Loucy (cell line): ENCODE measurements at regions not wholly inside any gene's neighbourhood (a gene's known extent, or its start where the extent isn't known, plus 50 kb on each side); places are given as distances from the start of the nearest gene placed in this dataset.

Experiments used
- H2AFZ ChIP-seq: fragments of 200-600 bp; sonication (generic); 2 replicates; pipeline ENCODE4 v1.6.0; 2016; ENCODE audit warnings: antibody characterized with exemption, mild to moderate bottlenecking, low read length, moderate library complexity
- H3F3A ChIP-seq: fragments of 200-600 bp; 2 replicates; pipeline ENCODE4 v1.6.0; 2016; ENCODE audit warnings: antibody characterized with exemption, low read depth, mild to moderate bottlenecking
- H3K27me3 ChIP-seq: fragments of 200-600 bp; sonication (generic); 2 replicates; pipeline ENCODE4 v1.6.1; 2014; ENCODE audit warnings: low read length, mild to moderate bottlenecking; ENCODE audit not compliant: insufficient read depth, poor library complexity, severe bottlenecking
- H3K36me3 ChIP-seq: fragments of 200-600 bp; sonication (generic); 2 replicates; pipeline ENCODE4 v1.6.1; 2016; ENCODE audit warnings: low read length; ENCODE audit not compliant: insufficient read depth
- H3K4me1 ChIP-seq: fragments of 200-600 bp; sonication (generic); 2 replicates; pipeline ENCODE4 v1.5.1; 2014; ENCODE audit warnings: low read length, mild to moderate bottlenecking; ENCODE audit not compliant: insufficient read depth, poor library complexity, severe bottlenecking
- H3K4me2 ChIP-seq: fragments of 200-600 bp; sonication (generic); 2 replicates; pipeline ENCODE4 v1.6.0; 2014; ENCODE audit warnings: antibody characterized with exemption, low read length, low read depth, mild to moderate bottlenecking; ENCODE audit not compliant: poor library complexity, severe bottlenecking
- H3K4me3 ChIP-seq: fragments of 200-600 bp; sonication (generic); 2 replicates; pipeline ENCODE4 v1.5.1; 2014; ENCODE audit warnings: low read length, mild to moderate bottlenecking, mixed read lengths; ENCODE audit not compliant: poor library complexity, severe bottlenecking
- H3K79me2 ChIP-seq: fragments of 200-600 bp; sonication (generic); 2 replicates; pipeline ENCODE4 v1.6.1; 2014; ENCODE audit warnings: low read length; ENCODE audit not compliant: insufficient read depth
- H3K9ac ChIP-seq: fragments of 200-600 bp; sonication (generic); 2 replicates; pipeline ENCODE4 v1.6.0; 2014; ENCODE audit warnings: mild to moderate bottlenecking, low read depth, low read length, moderate library complexity; ENCODE audit not compliant: poor library complexity, severe bottlenecking
- H3K9me2 ChIP-seq: fragments of 200-600 bp; sonication (generic); replicated peaks from 2 replicates; pipeline ENCODE4 v1.6.1; 2016; ENCODE audit warnings: low read depth, low read length, mixed read lengths
- H3K9me3 ChIP-seq: fragments of 200-600 bp; sonication (generic); 2 replicates; pipeline ENCODE4 v1.6.1; 2014; ENCODE audit warnings: mild to moderate bottlenecking, antibody characterized with exemption, low read length, low read depth; ENCODE audit not compliant: insufficient read depth
- H4K20me1 ChIP-seq: fragments of 200-600 bp; sonication (generic); 2 replicates; pipeline ENCODE4 v1.6.0; 2014; ENCODE audit warnings: antibody characterized with exemption, low read length, mild to moderate bottlenecking; ENCODE audit not compliant: insufficient read depth, poor library complexity, severe bottlenecking
- EZH2phosphoT487 ChIP-seq: fragments of 200-600 bp; IDR thresholded peaks from 2 replicates; pipeline ENCODE4 v1.6.1; 2018; ENCODE audit warnings: antibody characterized with exemption, mild to moderate bottlenecking, moderate library complexity, borderline replicate concordance
- TF ChIP-seq, protein P1 (sequence below): fragments of 200-600 bp; sonication (generic); conservative IDR thresholded peaks from 2 replicates; pipeline ENCODE4 v1.5.1; 2014; ENCODE audit warnings: mild to moderate bottlenecking, antibody characterized with exemption, low read length

DNA sequence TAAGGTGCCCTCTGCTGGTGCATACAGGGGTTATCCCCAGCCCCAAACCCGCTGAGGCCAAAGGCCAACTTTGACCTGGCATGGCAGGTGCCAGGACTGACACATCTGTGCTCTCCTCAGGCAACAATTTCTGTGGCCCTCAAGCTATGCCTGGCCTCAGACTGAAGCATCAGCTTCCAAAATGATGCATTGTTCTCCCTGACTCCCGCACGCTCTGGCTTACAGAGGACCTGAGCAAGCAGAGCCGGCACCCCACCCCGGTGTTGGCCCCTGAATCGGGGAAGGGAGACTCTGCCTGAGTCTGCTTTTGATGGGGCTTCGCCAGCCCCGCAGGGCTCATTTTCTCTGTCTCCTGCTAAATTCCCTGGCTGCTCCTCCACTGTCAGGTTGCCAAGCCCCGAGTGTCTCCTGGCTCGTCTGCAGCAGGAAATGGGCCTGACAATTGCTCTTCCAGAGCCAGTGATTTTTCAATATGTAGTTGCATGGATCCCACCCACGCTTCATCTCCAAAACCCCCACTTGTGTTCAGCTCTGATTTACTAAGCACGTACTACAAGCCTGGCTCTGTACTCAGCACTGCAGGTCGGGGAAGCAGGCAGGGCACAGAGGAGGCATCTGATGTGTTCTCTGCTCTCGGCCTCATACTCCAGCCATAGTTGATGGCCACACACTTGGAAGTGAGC is 126.1 kb downstream of the SLC38A6 start:
- Histone ChIP-seq H3F3A (no peaks in the 10 kb centered on the region), H3K27me3 (no peaks in the 10 kb centered on the region), H3K4me1 (peaks cover 20% of the 10 kb centered on the region), H3K4me3 (no peak overlapping the region), H3K36me3 (no peaks in the 10 kb centered on the region), H4K20me1 (no peaks in the 10 kb centered on the region), H3K4me2 (no peak overlapping the region), H3K9me3 (no peaks in the 10 kb centered on the region), H3K79me2 (no peaks in the 10 kb centered on the region), H3K9ac (no peak overlapping the region), H2AFZ (no peak overlapping the region), H3K9me2 (no peaks in the 10 kb centered on the region)
- TF ChIP-seq EZH2phosphoT487: no peak
- TF ChIP-seq, protein P1, sequence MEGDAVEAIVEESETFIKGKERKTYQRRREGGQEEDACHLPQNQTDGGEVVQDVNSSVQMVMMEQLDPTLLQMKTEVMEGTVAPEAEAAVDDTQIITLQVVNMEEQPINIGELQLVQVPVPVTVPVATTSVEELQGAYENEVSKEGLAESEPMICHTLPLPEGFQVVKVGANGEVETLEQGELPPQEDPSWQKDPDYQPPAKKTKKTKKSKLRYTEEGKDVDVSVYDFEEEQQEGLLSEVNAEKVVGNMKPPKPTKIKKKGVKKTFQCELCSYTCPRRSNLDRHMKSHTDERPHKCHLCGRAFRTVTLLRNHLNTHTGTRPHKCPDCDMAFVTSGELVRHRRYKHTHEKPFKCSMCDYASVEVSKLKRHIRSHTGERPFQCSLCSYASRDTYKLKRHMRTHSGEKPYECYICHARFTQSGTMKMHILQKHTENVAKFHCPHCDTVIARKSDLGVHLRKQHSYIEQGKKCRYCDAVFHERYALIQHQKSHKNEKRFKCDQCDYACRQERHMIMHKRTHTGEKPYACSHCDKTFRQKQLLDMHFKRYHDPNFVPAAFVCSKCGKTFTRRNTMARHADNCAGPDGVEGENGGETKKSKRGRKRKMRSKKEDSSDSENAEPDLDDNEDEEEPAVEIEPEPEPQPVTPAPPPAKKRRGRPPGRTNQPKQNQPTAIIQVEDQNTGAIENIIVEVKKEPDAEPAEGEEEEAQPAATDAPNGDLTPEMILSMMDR: peak; percentile 58

DNA sequence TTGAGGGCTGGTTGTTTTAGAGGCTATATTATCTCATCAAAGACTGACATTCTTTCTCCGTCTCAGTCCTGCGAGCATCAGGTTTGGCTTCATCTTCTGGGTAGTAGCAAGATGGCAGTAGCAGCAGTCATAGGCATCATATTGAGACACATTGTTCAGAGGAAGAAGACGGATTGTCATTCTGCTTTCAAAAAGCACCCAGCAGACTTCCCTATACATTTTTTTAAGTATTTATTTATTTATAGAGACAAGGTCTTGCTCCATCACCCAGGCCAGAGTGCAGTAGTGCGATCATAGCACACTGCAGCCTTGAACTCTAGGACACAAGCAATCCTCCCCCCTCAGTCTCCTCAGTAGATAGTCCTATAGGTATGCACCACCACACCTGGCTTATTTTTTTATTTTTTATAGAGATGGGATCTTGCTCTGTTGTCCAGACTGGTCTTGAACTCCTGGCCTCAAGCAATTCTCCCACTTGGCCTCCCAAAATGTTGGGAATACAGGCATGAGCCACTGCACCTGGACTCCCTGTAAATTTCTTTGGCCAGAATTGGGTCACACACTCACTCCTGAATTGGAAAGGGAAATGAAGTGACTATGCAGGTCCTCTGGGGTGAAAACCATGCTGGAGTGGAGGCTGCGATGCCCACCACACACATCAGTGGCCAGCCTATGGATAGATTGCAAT is 125.4 kb downstream of the SLC38A6 start:
- Histone ChIP-seq H3F3A (no peaks in the 10 kb centered on the region), H4K20me1 (no peaks in the 10 kb centered on the region), H3K9ac (no peak overlapping the region), H3K27me3 (no peaks in the 10 kb centered on the region), H3K9me3 (no peaks in the 10 kb centered on the region), H3K36me3 (no peaks in the 10 kb centered on the region), H3K9me2 (no peaks in the 10 kb centered on the region), H3K79me2 (no peaks in the 10 kb centered on the region), H3K4me3 (no peak overlapping the region), H3K4me1 (peaks cover 20% of the 10 kb centered on the region), H3K4me2 (no peak overlapping the region), H2AFZ (no peak overlapping the region)
- TF ChIP-seq EZH2phosphoT487: no peak
- TF ChIP-seq, protein P1: no peak

DNA sequence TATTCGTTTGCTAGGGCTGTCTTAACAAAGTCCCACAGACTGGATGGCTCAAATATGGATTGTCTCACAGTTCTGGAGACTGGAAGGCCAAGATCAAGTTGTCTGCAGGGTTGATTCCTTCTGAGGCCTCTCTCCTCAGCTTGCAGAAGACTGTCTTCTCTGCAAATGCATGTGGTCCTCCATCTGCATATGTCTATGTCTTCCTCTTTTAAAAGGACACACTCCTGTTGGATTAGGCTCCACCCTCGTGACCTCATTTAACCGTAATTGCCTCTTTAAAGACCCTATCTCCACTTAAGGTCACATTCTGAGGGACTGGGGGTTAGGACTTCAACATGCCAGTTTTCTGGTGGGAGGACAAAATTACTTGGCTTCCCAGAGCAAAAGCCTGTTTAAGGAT is 123.3 kb downstream of the SLC38A6 start:
- Histone ChIP-seq H2AFZ (no peak overlapping the region), H3K79me2 (no peaks in the 10 kb centered on the region), H3K9ac (no peak overlapping the region), H3K4me3 (no peak overlapping the region), H3K4me2 (no peak overlapping the region), H3K9me3 (no peaks in the 10 kb centered on the region), H3K4me1 (peaks cover 17% of the 10 kb centered on the region), H3K9me2 (no peaks in the 10 kb centered on the region), H3F3A (no peaks in the 10 kb centered on the region), H3K27me3 (no peaks in the 10 kb centered on the region), H3K36me3 (no peaks in the 10 kb centered on the region), H4K20me1 (no peaks in the 10 kb centered on the region)
- no peak for TF ChIP-seq EZH2phosphoT487
- TF ChIP-seq, protein P1: no peak
